ENCODE measurements at regions not wholly inside any gene's neighbourhood (a gene's known extent, or its start where the extent isn't known, plus 50 kb on each side); places are given as distances from the start of the nearest gene placed in this dataset.

- no peak overlapping the region for H3K9ac ChIP-seq (ENCODE audit: insufficient read depth, low read length)
- H3K9me3 ChIP-seq (ENCODE audit: control insufficient read depth, insufficient read depth, low read depth, low read length): no peaks in the 10 kb centered on the region
- H3K79me2 ChIP-seq (ENCODE audit: control insufficient read depth, insufficient read depth, low read length): no peaks in the 10 kb centered on the region
- peaks cover 12% of the 10 kb centered on the region for H3K4me1 ChIP-seq (ENCODE audit: control insufficient read depth, extremely low read depth, insufficient read depth, low read length)
- no peaks in the 10 kb centered on the region for H3K36me3 ChIP-seq (ENCODE audit: control insufficient read depth, insufficient read depth, low read length)
- H3K27ac ChIP-seq (ENCODE audit: insufficient read depth, low read length): no peak overlapping the region
- no peaks in the 10 kb centered on the region for H3K27me3 ChIP-seq (ENCODE audit: control insufficient read depth, insufficient read depth, low read length)
- H3K4me3 ChIP-seq (replicated peaks in 1 of 4; ENCODE audit: control extremely low read depth in 1 of 4, insufficient read depth in 1 of 4, low read depth in 3 of 4, low read length in 4 of 4): no peak overlapping the region
- no peak overlapping the region for H3K4me2 ChIP-seq (ENCODE audit: extremely low read depth, insufficient read depth, low read length)
- no peak overlapping the region for H2AFZ ChIP-seq (ENCODE audit: low read length)
- no peak for TF ChIP-seq EZH2 (IDR thresholded peaks at IDR 0.05; ENCODE audit: low read length, missing control alignments)
- TF ChIP-seq, protein P1, sequence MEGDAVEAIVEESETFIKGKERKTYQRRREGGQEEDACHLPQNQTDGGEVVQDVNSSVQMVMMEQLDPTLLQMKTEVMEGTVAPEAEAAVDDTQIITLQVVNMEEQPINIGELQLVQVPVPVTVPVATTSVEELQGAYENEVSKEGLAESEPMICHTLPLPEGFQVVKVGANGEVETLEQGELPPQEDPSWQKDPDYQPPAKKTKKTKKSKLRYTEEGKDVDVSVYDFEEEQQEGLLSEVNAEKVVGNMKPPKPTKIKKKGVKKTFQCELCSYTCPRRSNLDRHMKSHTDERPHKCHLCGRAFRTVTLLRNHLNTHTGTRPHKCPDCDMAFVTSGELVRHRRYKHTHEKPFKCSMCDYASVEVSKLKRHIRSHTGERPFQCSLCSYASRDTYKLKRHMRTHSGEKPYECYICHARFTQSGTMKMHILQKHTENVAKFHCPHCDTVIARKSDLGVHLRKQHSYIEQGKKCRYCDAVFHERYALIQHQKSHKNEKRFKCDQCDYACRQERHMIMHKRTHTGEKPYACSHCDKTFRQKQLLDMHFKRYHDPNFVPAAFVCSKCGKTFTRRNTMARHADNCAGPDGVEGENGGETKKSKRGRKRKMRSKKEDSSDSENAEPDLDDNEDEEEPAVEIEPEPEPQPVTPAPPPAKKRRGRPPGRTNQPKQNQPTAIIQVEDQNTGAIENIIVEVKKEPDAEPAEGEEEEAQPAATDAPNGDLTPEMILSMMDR (conservative IDR thresholded peaks at IDR 0.05 in 1 of 2, IDR thresholded peaks at IDR 0.05 in 1 of 2; ENCODE audit: low read depth in 1 of 2, low read length in 2 of 2): no peak
- peak in 1 of 2 donors; percentile 37 for DNase-seq (ENCODE audit: low read depth in 2 of 2)
- H4K20me1 ChIP-seq (ENCODE audit: control insufficient read depth, extremely low read depth, insufficient read depth, low read length): no peaks in the 10 kb centered on the region
Measured at GRCh38 chr6:14730654-14731053, 515.2 kb upstream of the JARID2 start.

DNA sequence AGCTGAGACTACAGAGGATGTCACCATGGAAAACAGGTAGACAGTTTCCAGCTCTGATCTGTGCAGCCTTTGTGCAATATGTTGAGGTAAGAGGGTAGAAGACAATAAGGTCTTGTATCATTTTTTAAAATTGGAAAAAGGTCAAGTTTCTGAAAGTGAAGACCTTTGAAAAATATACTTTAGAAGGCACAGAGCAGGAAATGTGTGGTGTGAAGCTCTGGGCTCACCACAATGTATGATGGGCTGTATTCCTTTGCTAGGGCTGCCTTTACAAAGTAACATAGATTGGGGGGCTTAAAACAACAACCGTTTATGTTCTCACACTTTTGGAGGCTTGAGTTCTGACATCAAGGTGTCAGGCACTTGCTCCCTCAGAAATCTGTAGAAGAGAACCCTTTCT lies 514.3 kb upstream of the JARID2 start:
- Histone ChIP-seq H3K27me3 (ENCODE audit: control insufficient read depth, insufficient read depth, low read length) (no peaks in the 10 kb centered on the region), H2AFZ (ENCODE audit: low read length) (no peak overlapping the region), H3K79me2 (ENCODE audit: control insufficient read depth, insufficient read depth, low read length) (no peaks in the 10 kb centered on the region), H3K4me1 (ENCODE audit: control insufficient read depth, extremely low read depth, insufficient read depth, low read length) (peaks cover 12% of the 10 kb centered on the region), H3K9me3 (ENCODE audit: control insufficient read depth, insufficient read depth, low read depth, low read length) (no peaks in the 10 kb centered on the region), H3K36me3 (ENCODE audit: control insufficient read depth, insufficient read depth, low read length) (no peaks in the 10 kb centered on the region), H3K4me3 (replicated peaks in 1 of 4; ENCODE audit: control extremely low read depth in 1 of 4, insufficient read depth in 1 of 4, low read depth in 3 of 4, low read length in 4 of 4) (no peak overlapping the region), H3K27ac (ENCODE audit: insufficient read depth, low read length) (no peak overlapping the region), H3K4me2 (ENCODE audit: extremely low read depth, insufficient read depth, low read length) (no peak overlapping the region), H3K9ac (ENCODE audit: insufficient read depth, low read length) (no peak overlapping the region), H4K20me1 (ENCODE audit: control insufficient read depth, extremely low read depth, insufficient read depth, low read length) (no peaks in the 10 kb centered on the region)
- TF ChIP-seq, protein P1 (conservative IDR thresholded peaks at IDR 0.05 in 1 of 2, IDR thresholded peaks at IDR 0.05 in 1 of 2; ENCODE audit: low read depth in 1 of 2, low read length in 2 of 2): no peak
- no peak for TF ChIP-seq EZH2 (IDR thresholded peaks at IDR 0.05; ENCODE audit: low read length, missing control alignments)
- no peak for DNase-seq (ENCODE audit: low read depth in 2 of 2)

GRCh38 chr6:14732226-14732843 lies 513.5 kb upstream of the JARID2 start:
- no peaks in the 10 kb centered on the region for H3K27me3 ChIP-seq (ENCODE audit: control insufficient read depth, insufficient read depth, low read length)
- no peak for TF ChIP-seq EZH2 (IDR thresholded peaks at IDR 0.05; ENCODE audit: low read length, missing control alignments)
- TF ChIP-seq, protein P1 (conservative IDR thresholded peaks at IDR 0.05 in 1 of 2, IDR thresholded peaks at IDR 0.05 in 1 of 2; ENCODE audit: low read depth in 1 of 2, low read length in 2 of 2): no peak
- H3K9ac ChIP-seq (ENCODE audit: insufficient read depth, low read length): no peak overlapping the region
- H4K20me1 ChIP-seq (ENCODE audit: control insufficient read depth, extremely low read depth, insufficient read depth, low read length): no peaks in the 10 kb centered on the region
- H3K36me3 ChIP-seq (ENCODE audit: control insufficient read depth, insufficient read depth, low read length): no peaks in the 10 kb centered on the region
- no peaks in the 10 kb centered on the region for H3K9me3 ChIP-seq (ENCODE audit: control insufficient read depth, insufficient read depth, low read depth, low read length)
- H3K27ac ChIP-seq (ENCODE audit: insufficient read depth, low read length): peak overlapping the region; percentile 68
- no peak for DNase-seq (ENCODE audit: low read depth in 2 of 2)
- no peak overlapping the region for H3K4me3 ChIP-seq (replicated peaks in 1 of 4; ENCODE audit: control extremely low read depth in 1 of 4, insufficient read depth in 1 of 4, low read depth in 3 of 4, low read length in 4 of 4)
- H3K4me2 ChIP-seq (ENCODE audit: extremely low read depth, insufficient read depth, low read length): no peak overlapping the region
- H3K4me1 ChIP-seq (ENCODE audit: control insufficient read depth, extremely low read depth, insufficient read depth, low read length): peaks cover 12% of the 10 kb centered on the region
- H3K79me2 ChIP-seq (ENCODE audit: control insufficient read depth, insufficient read depth, low read length): no peaks in the 10 kb centered on the region
- peak overlapping the region; percentile 16 for H2AFZ ChIP-seq (ENCODE audit: low read length)
